ENCODE measurements at regions not wholly inside any gene's neighbourhood (a gene's known extent, or its start where the extent isn't known, plus 50 kb on each side); places are given as distances from the start of the nearest gene placed in this dataset.

DNA sequence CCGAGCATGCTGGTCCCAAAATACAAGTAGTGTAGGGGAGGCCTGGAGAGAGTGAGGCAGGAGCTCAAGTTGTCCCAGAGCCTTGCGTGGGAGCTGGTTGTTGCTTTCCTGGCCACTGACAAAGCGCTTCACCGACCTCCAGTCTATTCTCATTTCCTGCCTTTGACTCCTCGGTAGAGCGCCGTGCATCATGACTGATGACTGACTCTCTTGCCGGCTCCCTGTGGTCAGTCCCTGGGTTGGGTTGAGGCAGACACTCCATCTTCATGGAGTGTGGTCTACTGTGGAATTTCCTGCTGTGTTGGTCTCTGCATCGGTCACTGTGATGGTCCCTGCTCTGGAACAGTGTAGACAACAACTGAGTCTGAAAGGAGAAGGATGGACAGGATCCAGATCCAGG is 175.1 kb upstream of the S1PR3 start:
- TF ChIP-seq, protein P1, sequence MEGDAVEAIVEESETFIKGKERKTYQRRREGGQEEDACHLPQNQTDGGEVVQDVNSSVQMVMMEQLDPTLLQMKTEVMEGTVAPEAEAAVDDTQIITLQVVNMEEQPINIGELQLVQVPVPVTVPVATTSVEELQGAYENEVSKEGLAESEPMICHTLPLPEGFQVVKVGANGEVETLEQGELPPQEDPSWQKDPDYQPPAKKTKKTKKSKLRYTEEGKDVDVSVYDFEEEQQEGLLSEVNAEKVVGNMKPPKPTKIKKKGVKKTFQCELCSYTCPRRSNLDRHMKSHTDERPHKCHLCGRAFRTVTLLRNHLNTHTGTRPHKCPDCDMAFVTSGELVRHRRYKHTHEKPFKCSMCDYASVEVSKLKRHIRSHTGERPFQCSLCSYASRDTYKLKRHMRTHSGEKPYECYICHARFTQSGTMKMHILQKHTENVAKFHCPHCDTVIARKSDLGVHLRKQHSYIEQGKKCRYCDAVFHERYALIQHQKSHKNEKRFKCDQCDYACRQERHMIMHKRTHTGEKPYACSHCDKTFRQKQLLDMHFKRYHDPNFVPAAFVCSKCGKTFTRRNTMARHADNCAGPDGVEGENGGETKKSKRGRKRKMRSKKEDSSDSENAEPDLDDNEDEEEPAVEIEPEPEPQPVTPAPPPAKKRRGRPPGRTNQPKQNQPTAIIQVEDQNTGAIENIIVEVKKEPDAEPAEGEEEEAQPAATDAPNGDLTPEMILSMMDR (IDR thresholded peaks at IDR 0.05; ENCODE audit: insufficient read depth, low read depth, low read length), result no peak
- TF ChIP-seq EZH2 (IDR thresholded peaks at IDR 0.05; ENCODE audit: insufficient read depth, low read length), result no peak

All from astrocyte (in vitro differentiated cells and primary cell).